Skin epidermis (tissue), 12 donors: ENCODE measurements at regions not wholly inside any gene's neighbourhood (a gene's known extent, or its start where the extent isn't known, plus 50 kb on each side); places are given as distances from the start of the nearest gene placed in this dataset.
"Not testable (repeated sequence)": the region's sequence is repeated elsewhere in the genome, so short reads cannot be mapped to it uniquely, and the experiment has no call there.

Experiments
- H3K27ac ChIP-seq, 21 experiments: fragments of 200-600 bp; sonication (generic) in 11 of 21; one replicate each; pipeline ENCODE4 v1.5.0; 2020; ENCODE audit warnings: mild to moderate bottlenecking in 3 of 21, inconsistent platforms in 2 of 21, moderate library complexity in 2 of 21
- H3K4me3 ChIP-seq, 7 experiments: fragments of 200-600 bp; sonication (generic) in 2 of 7; one replicate each; pipeline ENCODE4 v1.5.0; 2020; ENCODE audit warnings: inconsistent platforms in 2 of 7, mild to moderate bottlenecking in 2 of 7, moderate library complexity in 1 of 7

- no peak overlapping the region for H3K27ac ChIP-seq
- H3K4me3 ChIP-seq = no peak overlapping the region
Measured at GRCh38 chr2:192416060-192416459, 221.3 kb upstream of the TMEFF2 start.

- H3K4me3 ChIP-seq = no peak overlapping the region
- H3K27ac ChIP-seq = no peak overlapping the region
Measured at GRCh38 chr2:192414794-192415193, 220.1 kb upstream of the TMEFF2 start.

GRCh38 chr2:192413812-192414681 is 219.3 kb upstream of the TMEFF2 start:
- no peak overlapping the region for H3K27ac ChIP-seq
- H3K4me3 ChIP-seq = no peak overlapping the region

- H3K4me3 ChIP-seq, H3K27ac ChIP-seq: not testable (repeated sequence)
Measured at GRCh38 chr2:192412866-192413265, 218.1 kb upstream of the TMEFF2 start.

- H3K27ac ChIP-seq = no peak overlapping the region
- H3K4me3 ChIP-seq = no peak overlapping the region
Measured at GRCh38 chr2:192412394-192412793, 217.7 kb upstream of the TMEFF2 start.

- Histone ChIP-seq H3K27ac (no peak overlapping the region), H3K4me3 (no peak overlapping the region)
Measured at GRCh38 chr2:192411755-192412154, 217.0 kb upstream of the TMEFF2 start.

- Histone ChIP-seq H3K4me3 (no peak overlapping the region), H3K27ac (no peak overlapping the region)
Measured at GRCh38 chr2:192410319-192410718, 215.6 kb upstream of the TMEFF2 start.

GRCh38 chr2:192407692-192408091 is 213.0 kb upstream of the TMEFF2 start:
- Histone ChIP-seq H3K27ac (no peak overlapping the region), H3K4me3 (no peak overlapping the region)

GRCh38 chr2:192398236-192398635 is 203.5 kb upstream of the TMEFF2 start:
- Histone ChIP-seq H3K4me3 (no peak overlapping the region), H3K27ac (no peak overlapping the region)

GRCh38 chr2:192394605-192395004 is 199.9 kb upstream of the TMEFF2 start:
- Histone ChIP-seq H3K27ac (no peak overlapping the region), H3K4me3 (no peak overlapping the region)

- Histone ChIP-seq H3K4me3 (no peak overlapping the region), H3K27ac (no peak overlapping the region)
Measured at GRCh38 chr2:192391041-192391440, 196.3 kb upstream of the TMEFF2 start.

- H3K27ac ChIP-seq = no peak overlapping the region
Measured at GRCh38 chr2:192390401-192390800, 195.7 kb upstream of the TMEFF2 start.

GRCh38 chr2:192384191-192384590 is 189.5 kb upstream of the TMEFF2 start:
- H3K4me3 ChIP-seq, H3K27ac ChIP-seq: not testable (repeated sequence)

More at GRCh38 chr2:192390401-192390800, 195.7 kb upstream of the TMEFF2 start:
- no peak overlapping the region for H3K4me3 ChIP-seq

GRCh38 chr2:192381082-192381481 is 186.3 kb upstream of the TMEFF2 start:
- Histone ChIP-seq H3K27ac (no peak overlapping the region), H3K4me3 (no peak overlapping the region)

GRCh38 chr2:192379736-192380135 is 185.0 kb upstream of the TMEFF2 start:
- no peak overlapping the region for H3K27ac ChIP-seq
- H3K4me3 ChIP-seq = no peak overlapping the region

GRCh38 chr2:192377173-192377572 is 182.4 kb upstream of the TMEFF2 start:
- Histone ChIP-seq H3K4me3 (no peak overlapping the region), H3K27ac (no peak overlapping the region)

- Histone ChIP-seq H3K4me3 (no peak overlapping the region), H3K27ac (no peak overlapping the region)
Measured at GRCh38 chr2:192373754-192374153, 179.0 kb upstream of the TMEFF2 start.

- no peak overlapping the region for H3K27ac ChIP-seq
- H3K4me3 ChIP-seq = no peak overlapping the region
Measured at GRCh38 chr2:192373221-192373620, 178.5 kb upstream of the TMEFF2 start.

- H3K4me3 ChIP-seq = no peak overlapping the region
- no peak overlapping the region for H3K27ac ChIP-seq
Measured at GRCh38 chr2:192369969-192370368, 175.2 kb upstream of the TMEFF2 start.

- Histone ChIP-seq H3K27ac (no peak overlapping the region), H3K4me3 (no peak overlapping the region)
Measured at GRCh38 chr2:192357217-192357616, 162.5 kb upstream of the TMEFF2 start.

GRCh38 chr2:192354512-192355244 is 159.9 kb upstream of the TMEFF2 start:
- no peak overlapping the region for H3K27ac ChIP-seq
- H3K4me3 ChIP-seq = no peak overlapping the region
